HUDEP-2 (cell line): ENCODE measurements at regions not wholly inside any gene's neighbourhood (a gene's known extent, or its start where the extent isn't known, plus 50 kb on each side); places are given as distances from the start of the nearest gene placed in this dataset.

Experiments used
- DNase-seq, 76 experiments: peaks; one replicate each; lab custom pipeline; 2025; ENCODE audit not compliant: unreplicated experiment in 76 of 76; lab: John Stamatoyannopoulos, UW

DNA sequence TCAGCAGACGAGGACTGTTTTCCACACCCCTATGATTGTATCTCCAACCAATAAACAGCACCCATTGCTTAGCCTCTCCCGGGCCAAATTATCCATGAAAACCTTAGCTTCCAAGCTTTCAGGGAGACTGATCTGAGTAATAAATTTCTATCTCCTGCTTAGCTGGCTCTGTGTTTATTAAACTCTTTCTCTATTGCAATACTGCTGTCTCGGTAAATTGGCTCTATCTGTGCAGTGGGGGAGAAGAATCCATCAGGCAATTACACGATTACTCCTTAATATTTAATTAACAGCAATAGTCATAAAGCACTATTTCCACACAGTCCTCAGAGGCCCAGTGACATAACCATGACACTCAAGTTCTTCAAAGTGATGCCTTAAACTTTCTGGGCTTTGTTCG, 1122.8 kb downstream of the TYW1 start:
- no peak for DNase-seq

DNA sequence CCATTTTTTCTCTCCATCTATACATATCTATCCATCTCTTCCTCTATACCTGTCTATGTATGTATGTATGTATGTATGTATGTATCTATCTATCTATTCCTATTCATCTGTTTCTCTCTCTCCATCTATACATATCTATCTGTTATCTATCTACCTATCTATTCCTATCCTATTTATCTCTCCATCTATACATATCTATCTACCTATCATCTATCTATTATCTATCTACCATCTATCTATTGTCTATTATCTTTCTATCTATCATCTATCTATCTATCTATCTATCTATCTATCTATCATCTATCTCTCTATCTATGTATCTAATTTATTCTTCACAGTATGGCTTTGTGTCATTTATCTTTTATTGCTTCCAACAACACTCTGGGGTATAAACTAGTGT, 1124.4 kb downstream of the TYW1 start:
- no peak for DNase-seq

DNA sequence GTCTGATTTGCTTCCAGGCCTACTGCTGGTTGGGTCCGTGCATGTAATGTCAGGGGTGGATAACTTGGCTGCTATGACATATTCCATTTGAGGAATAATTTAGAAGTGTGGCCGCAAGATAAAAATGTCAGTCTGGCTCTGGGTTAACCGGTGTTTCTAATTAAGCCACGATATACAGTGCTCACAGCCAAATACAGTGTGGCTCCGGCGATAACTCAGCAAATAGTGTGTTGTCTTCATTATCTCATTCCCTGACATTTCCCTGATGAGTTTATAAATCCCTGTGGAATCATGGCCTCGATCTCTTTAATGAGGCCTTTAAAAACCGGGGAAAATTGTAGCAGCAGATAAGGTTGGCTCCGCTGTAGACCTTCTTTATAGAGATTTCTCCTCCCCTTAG, 1125.0 kb downstream of the TYW1 start:
- no peak for DNase-seq

DNA sequence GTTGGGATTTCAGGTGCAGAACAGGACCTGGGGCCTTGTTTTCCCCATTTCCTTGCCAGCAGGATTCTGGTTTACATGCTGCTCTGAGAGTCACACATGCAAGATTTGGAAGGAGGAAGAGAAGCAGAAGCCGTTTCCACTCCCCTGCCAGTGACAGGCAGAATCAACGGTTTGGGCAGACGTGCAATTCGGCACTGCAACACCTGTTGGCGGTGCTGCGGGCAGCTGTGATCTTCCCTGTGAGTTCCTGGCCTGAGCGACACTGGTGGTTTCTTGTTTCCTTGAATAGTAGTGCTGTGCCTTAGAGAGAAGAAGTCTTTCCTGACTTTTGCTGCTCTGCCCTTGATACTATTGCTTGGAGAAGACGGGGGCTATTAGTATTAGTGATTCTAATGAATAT, 1126.2 kb downstream of the TYW1 start:
- no peak for DNase-seq

DNA sequence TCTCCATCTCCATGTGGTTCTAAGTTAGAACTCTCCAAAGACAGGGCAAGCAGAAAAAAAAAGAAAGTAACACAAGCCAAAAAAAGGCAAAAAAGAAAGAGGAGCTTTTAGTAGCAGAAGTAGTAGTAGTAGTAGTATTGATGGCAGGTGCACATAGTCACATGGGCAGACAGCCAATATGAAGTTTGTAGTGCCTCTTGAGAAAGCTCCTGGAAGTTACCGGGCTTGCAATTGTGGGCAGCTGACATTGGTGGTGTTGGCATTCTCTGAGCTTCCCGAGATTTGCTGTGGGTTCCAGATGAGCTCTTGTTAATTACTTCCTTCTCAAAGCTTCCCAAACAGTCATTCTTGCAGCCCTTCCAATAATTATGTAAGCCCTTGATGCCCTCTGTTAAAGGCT, 1128.5 kb downstream of the TYW1 start:
- DNase-seq: no peak

DNA sequence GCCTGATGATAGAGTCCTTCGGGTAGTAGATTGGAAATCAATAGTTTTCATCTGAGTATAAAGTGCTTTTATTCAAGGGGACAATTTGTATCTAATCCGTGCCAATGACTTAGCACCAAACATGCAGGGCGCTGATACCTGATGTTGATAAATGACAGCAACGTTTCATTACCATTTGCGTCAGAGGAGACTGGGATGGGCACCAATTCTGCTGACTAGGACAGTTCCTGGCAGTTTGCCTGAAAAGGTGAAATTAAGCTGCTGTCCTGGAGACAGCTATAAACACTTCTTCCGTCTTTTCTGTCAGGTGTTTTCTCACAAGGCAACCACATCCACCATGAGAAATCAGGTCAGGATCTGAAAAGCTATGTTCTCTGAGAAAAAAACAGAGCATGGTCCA, 1136.4 kb downstream of the TYW1 start:
- no peak for DNase-seq

DNA sequence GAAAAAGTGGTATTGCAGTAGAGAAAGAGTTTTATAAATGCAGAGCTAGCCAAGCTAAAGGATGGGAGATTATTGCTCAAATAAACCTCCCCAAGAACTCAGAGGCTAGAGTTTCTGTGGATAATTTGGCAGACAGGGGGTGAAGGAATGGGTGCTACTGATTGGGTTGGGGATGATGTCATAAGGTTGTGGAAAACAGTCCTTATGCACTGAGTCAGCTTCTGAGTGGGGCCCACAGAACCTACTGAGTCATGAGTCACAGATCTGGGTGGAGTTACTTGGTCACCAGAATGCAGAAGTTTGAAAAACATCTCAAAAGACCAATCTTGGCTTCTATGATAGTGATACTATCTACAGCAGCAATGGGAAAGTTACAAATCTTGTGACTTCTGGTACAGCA, 1146.7 kb downstream of the TYW1 start:
- no peak for DNase-seq

DNA sequence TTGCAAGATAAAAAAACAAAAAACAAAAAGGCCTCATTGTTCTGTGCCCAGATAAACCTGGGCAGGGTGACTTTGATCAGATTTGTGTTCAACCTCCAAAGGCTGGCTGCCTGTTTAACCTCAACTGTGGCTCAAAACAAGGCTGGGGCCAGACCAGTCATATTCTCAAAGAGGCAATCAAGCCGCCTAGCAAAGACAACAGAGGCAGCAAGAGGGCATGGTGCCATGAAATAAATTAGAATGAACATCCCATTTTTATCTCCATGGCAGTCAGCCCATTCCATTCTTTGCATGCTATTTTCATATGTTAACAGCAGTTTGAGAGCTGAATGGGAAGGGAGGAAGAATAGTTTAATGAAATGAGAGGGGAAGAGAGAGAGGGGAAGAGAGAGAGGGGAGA, 1150.3 kb downstream of the TYW1 start:
- no peak for DNase-seq

DNA sequence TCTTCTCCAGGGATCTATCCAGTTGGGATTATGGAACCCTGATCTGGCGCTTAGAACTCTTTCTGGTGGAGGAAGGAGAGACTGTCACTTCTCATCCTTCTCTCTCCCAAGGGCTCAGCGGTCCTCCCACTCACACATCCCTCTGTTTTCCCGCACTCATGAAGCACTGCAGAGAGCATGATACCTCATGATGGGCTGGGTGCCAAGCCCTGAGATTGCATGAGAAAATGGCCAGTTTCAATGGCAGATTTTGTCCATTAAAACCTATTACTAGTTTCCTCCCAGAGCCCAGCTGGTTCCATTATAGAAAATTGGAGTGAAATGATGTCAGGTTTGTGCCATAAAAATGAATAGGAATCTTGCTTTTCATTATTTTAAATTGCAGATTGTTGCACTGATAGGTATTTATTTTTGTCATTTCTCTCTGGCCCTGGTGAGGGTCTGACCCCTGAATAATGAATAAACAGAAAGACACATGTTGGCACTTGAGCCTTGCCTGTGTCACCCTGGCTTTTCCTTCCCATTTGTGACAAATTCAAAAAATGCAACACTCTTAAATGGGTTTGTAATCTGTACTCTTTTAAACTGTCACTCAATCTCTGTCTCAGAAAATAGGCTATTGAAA, 1151.1 kb downstream of the TYW1 start:
- no peak for DNase-seq

DNA sequence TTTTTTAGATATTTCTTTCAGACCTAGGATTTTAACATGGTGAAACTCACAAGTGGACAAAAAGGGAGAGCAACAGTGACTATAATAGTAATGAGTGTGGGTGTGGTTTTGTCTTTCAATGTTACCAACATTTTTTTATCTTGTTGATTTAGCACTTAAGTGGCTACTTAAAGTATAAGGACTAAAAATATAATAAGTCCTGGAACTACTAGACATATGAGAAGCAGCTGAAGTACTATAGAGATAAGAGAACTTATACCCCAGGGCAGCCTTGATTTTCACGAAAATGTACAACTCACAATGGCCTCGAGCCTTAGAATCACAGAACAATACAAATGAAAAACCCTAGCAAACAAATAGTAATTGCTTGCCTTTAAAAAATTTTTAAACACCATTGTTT, 1151.8 kb downstream of the TYW1 start:
- no peak for DNase-seq

DNA sequence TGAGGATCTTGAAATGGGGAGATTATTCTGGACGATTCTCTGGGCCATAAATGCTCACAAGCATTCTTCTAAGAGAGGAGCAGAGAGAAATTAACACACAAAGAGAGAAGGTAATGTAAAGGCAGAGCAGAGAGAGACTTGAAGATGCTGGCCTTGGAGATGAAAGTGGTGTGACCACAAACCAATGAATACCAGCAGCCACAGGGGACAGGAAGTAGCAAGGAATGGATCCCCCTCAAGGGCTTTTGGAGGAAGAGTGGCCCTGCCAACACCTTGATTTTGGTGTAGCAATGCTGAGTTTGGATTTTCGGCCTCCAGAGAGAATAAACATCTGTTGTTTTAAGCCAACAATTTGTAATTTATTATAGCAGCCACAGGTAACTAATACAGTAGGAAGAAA, 1155.6 kb downstream of the TYW1 start:
- no peak for DNase-seq

DNA sequence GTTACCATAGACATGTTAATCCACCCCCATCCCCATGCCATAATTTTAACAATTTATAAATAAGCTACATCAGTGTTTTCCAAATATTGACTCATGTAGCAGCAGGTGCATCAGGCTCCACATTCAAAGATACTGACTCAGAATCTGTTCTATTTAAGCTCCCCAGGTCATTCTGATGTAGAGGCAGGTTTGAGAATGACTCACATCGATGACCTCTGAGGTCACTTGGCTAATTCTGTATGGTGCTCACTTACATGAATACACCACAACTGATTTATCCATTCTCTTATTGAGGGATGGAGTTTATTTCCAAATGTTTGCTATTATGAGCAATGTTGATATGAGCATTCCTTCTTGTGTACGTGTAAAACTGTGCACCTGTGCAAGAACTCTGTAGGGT, 1159.0 kb downstream of the TYW1 start:
- DNase-seq: no peak

DNA sequence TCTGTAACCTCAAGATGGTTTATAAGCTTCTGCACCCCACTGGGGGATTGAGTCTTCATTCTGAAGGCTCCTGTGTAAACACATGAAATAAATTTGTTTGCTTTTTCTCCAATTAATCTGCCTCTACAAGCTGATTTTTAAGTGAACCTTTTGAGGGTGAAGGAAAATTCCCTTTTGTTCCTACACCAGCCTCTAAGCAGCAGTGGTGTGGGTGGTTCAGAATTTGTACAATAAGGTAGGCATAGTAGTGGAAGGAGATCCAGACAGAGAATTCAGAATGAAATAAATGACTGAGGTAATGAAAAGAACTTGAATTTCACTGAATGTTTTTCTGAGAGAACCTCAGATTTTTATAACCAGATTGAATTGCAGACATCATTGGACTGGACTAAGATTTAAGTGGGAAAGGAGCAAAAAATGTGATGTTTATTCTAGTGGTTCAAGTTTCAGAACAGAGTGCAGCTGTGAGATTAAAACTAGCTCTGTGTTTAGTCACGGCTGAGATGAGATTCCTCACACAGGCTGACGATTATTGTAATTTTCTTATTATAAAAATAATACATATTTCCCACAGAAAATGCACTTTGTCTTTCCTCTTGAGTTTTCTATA, 1162.2 kb downstream of the TYW1 start:
- no peak for DNase-seq

DNA sequence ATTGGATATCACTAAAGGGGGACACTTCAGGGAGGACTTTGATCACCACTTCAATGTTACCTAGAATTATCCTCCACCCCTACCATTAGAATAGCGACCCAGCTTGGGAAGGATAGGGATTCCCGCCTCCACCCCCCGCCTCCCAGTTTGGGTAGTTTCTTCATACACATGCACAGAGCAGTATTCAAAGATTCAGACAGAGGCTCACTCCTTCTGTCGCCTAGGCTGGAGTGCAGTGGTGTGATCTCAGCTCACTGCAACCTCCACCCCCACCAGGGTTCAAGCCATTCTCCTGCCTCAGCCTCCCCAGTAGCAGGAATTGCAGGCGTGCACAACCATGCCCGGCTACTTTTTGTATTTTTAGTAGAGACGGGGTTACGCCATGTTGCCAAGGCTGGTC, 1166.1 kb downstream of the TYW1 start:
- DNase-seq: no peak

DNA sequence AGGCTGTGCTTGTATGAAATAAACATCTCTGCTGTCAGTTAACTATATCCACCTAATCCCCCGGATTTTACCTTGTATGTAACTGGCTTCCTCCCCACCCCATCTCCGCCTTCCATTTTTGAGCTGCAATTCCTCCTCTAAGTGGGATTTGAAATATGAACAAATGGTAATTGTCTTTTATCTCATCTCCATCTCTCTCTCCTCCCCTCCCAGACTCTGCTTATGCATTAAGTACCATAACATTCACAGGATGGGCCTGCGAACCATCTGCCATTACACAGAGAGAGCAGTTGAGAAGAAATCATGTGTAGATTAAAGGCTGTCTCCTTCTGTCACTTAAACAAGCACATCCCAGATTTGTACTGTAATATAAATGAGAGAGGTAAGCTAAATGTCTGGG, 1169.9 kb downstream of the TYW1 start:
- no peak for DNase-seq

DNA sequence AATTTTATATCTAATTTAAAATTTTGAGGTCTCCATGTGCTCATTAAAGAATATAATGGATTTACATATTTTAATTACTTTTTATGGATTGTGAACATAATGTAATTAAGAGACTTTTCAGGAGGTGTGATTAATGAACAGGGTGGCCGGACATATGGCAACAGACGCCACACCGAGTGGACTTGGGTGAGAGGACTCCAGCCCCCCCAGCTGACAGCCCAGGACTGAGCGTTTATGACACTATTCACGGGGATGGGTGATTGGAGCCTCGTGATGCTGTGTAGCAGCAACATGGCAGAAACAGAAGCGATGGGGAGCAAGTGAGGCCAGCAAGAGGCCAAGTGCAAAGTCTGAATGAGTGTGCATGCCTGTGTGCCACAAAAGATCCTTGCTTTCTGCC, 1176.9 kb downstream of the TYW1 start:
- no peak for DNase-seq

DNA sequence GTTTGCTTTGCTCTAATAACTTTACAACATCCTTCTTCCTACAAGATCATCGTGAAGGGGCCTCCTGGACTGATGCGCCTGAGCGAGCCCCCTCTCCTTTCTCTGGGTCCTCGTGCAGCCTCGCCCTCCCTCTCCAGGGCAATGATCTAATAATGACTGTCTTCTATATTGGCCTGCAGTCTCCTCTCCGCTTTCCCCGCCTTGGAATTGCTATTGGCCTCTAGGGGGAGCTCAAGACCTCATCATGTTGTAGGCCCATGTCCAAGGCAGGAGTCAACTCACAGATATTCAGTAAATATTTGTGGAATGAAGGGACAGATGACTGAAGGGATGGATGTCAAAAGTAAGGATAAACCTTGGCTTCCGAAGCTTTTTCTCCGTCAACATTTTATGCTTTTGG, 1180.3 kb downstream of the TYW1 start:
- peak in 36 of 76 experiments; percentile 0 to 72 (median 6) for DNase-seq

DNA sequence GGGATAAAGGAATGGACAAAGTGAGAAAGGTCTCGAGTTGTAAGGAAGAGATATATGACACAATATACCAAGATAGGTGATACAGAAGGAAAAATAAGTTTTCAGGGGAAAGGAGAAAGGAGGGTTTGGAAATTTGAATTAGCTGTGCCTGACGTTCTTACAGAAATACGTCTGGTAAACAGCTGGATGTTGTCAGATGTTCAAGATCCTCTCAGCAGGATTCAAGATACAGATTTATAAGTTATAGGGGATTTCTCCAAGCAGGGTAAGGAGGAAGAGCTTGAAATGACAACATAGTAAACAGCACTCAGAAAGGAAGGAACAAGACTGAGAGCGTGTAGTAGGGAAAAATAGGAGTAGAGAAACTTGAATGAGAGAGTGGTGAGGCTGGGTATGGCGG, 1184.1 kb downstream of the TYW1 start:
- DNase-seq: no peak

DNA sequence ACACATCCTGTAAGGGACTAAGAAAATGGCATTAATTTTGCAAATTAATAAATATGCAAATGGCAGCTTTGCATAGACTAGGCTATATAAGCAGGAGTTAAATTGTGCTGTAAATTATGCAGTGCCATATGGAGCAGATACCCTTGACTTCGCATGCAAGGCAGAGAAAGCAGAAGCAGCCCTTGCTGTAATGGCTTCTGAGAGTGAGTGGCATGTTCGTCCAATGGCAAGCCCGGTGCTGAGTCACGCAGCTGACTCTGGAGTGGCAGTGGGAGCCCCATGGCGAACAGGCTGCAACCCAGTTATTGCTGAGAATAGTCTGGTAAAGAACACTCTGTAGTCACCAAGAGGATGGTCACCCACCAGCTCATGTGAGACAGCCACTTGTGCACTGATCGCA, 1186.5 kb downstream of the TYW1 start:
- no peak for DNase-seq

DNA sequence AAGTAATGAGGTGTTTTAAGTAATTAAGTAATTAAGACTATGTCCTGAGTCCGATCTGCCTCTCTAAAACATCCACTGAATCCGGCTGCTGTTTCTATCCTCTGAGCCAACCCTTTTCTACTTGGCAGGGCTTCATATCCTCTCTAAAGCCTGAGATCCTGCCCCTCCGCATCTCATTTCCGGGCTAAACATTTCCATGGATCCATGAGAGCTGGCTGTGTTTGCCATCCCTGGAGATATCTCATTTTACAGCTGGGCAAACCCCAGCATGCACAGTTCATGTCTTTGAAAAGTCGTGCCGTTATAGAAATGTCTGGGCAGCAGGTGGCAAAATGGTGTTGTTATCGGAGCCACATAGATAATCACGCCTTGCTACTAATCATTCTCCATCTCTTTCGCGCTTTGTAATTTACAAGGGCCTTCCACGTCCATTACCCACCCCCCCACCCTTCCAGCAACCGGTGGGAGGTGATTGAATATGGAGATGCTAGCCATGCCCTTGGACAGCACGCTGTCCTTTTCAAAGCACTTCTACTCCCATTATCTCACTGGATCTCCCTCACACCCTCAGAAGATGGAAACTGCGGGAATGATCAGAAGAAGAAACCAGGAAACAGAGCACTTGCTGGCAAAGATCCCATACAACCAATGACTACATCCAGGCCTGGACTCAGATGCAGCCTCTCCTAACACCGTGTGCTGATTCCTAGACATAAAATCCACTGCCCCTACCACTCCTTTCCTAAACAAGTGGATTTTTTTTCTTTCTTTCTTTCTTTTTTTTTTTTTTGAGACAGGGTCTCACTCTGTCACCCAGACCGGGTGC, 1189.2 kb downstream of the TYW1 start:
- DNase-seq: no peak

DNA sequence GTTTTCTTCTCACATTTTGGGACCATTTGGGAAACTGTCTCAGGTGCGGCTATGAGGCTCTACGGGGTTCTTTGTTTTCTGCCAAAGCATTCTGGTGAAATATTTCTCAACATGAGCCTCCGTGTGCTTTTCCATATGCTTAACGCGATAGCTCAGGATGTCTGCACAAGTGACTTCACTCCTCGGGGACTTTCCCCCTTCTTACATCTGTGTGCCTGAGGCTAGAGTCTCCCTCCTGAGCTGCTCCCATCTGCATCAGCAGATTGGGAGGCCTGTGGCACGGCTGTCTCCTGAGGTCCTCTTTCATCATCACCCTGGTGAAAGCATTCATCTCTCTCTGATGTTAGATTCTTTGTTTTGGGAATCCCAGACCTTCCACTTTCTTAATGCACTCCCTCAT, 1190.9 kb downstream of the TYW1 start:
- DNase-seq: no peak

DNA sequence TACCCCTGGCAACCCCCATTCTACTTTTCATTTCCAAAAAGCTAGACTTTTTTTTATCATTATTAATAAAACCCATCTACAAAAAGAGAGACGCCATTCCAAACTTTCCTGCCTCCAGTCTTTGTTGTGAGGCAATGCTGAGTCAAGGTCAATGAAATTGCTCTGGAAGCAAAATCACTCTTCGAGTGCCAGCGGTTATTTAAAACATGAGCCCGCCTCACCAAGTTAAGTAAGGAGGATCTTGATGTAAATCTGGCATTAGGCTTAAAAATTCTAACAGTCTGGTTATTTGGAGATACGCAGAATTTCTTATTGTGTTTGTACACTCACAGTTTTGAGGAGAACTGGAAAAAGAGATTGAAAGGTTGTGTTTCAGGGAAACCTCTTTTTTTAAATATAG, 1196.3 kb downstream of the TYW1 start:
- DNase-seq: no peak
